Umbilical cord (tissue), 1 donor: ENCODE measurements at regions not wholly inside any gene's neighbourhood (a gene's known extent, or its start where the extent isn't known, plus 50 kb on each side); places are given as distances from the start of the nearest gene placed in this dataset.

ENCODE experiments used
- DNase-seq: peaks from one replicate; pipeline ENCODE4 v3.0.0-alpha.2; 2015; ENCODE audit warnings: low spot score

GRCh38 chr6:99219788-99220187, 129.7 kb downstream of the FAXC start:
- DNase-seq = no peak

GRCh38 chr6:99216959-99217358, 132.5 kb downstream of the FAXC start:
- no peak for DNase-seq

- DNase-seq = no peak
Observed at GRCh38 chr6:99195986-99196655, 153.4 kb downstream of the FAXC start.

GRCh38 chr6:99192561-99192960, 156.9 kb downstream of the FAXC start:
- no peak for DNase-seq

GRCh38 chr6:99189823-99190721, 159.4 kb downstream of the FAXC start:
- no peak for DNase-seq

- DNase-seq = no peak
Observed at GRCh38 chr6:99187429-99187828, 162.0 kb downstream of the FAXC start.

GRCh38 chr6:99186417-99186816, 163.1 kb downstream of the FAXC start:
- DNase-seq = no peak

GRCh38 chr6:99185525-99185924, 163.9 kb downstream of the FAXC start:
- DNase-seq = no peak

GRCh38 chr6:99184696-99185095, 164.8 kb downstream of the FAXC start:
- no peak for DNase-seq

GRCh38 chr6:99183066-99183465, 166.4 kb downstream of the FAXC start:
- no peak for DNase-seq

GRCh38 chr6:99181174-99181573, 168.3 kb downstream of the FAXC start:
- no peak for DNase-seq

GRCh38 chr6:99178168-99178567, 171.3 kb downstream of the FAXC start:
- peak; percentile 16 for DNase-seq

- no peak for DNase-seq
Observed at GRCh38 chr6:99177736-99178135, 171.7 kb downstream of the FAXC start.

- no peak for DNase-seq
Observed at GRCh38 chr6:99165838-99166237, 183.6 kb downstream of the FAXC start.

- no peak for DNase-seq
Observed at GRCh38 chr6:99152347-99152643, 197.2 kb downstream of the FAXC start.

GRCh38 chr6:99151634-99152346, 197.7 kb downstream of the FAXC start:
- DNase-seq = peak; percentile 4

GRCh38 chr6:99148761-99149160, 200.7 kb downstream of the FAXC start:
- no peak for DNase-seq

GRCh38 chr6:99148111-99148510, 200.4 kb upstream of the FBXL4 start:
- no peak for DNase-seq

GRCh38 chr6:99147206-99147605, 199.5 kb upstream of the FBXL4 start:
- no peak for DNase-seq

- no peak for DNase-seq
Observed at GRCh38 chr6:99146711-99147110, 199.0 kb upstream of the FBXL4 start.

- DNase-seq = no peak
Observed at GRCh38 chr6:99145738-99146137, 198.0 kb upstream of the FBXL4 start.

GRCh38 chr6:99143108-99143861, 195.5 kb upstream of the FBXL4 start:
- no peak for DNase-seq
